ENCODE measurements at regions not wholly inside any gene's neighbourhood (a gene's known extent, or its start where the extent isn't known, plus 50 kb on each side); places are given as distances from the start of the nearest gene placed in this dataset.

DNA sequence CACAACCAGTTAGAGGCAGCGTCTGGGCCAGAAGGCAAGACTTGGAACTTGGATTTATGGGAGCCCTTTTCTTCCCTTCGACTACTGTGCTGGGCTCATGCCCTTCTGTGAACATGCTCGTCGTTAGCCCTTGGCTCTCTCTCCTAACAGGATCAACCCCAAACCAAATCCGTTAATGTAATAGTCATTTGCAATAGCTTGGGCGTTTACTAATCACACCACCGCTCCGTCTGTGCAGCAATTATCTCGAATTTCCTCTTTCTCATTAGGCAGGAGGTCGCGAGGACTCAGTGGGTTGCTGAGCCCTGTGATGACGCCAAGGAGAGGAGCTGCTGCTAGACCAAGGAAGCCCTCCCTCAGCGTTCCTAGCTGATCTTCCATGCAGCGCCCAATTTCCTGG lies 114.7 kb downstream of the ENGASE start:
- Histone ChIP-seq H3K4me3 (ENCODE audit: insufficient read depth, low read depth, low read length, poor library complexity, severe bottlenecking) (no peak overlapping the region), H3K4me1 (ENCODE audit: control insufficient read depth, insufficient read depth, low read length, poor library complexity, severe bottlenecking) (no peaks in the 10 kb centered on the region), H3K27ac (ENCODE audit: insufficient read depth, low read length, poor library complexity, severe bottlenecking) (no peak overlapping the region), H3K36me3 (ENCODE audit: control insufficient read depth, insufficient read depth, low read length) (no peaks in the 10 kb centered on the region), H3K9me3 (ENCODE audit: control insufficient read depth, low read length) (no peaks in the 10 kb centered on the region), H3K27me3 (replicated peaks; ENCODE audit: control insufficient read depth, insufficient read depth, low read length, poor library complexity, severe bottlenecking) (peaks cover 28% of the 10 kb centered on the region)
- no peak for DNase-seq

DNA sequence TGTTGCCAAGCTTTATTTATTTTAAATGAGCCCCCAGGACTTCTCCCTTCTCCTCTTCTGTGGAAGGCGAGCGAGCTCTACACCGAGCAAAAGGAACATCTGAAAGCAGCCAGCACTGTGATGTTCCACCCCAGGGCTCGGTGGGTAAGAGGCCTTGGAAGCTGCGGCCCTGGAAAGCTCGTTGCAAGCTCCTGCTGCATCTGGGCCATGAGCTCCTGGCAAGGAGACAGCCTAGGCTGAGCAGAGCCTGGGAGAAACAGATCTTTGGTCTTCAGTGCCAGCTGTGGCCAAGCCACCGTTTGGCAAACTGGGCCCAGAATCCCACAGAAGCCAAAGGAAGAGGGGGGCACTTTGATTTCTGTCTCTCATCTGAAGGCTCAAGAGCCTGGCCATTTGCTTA lies 114.1 kb downstream of the ENGASE start:
- Histone ChIP-seq H3K36me3 (ENCODE audit: control insufficient read depth, insufficient read depth, low read length) (no peaks in the 10 kb centered on the region), H3K9me3 (ENCODE audit: control insufficient read depth, low read length) (no peaks in the 10 kb centered on the region), H3K27ac (ENCODE audit: insufficient read depth, low read length, poor library complexity, severe bottlenecking) (no peak overlapping the region), H3K27me3 (replicated peaks; ENCODE audit: control insufficient read depth, insufficient read depth, low read length, poor library complexity, severe bottlenecking) (peaks cover 28% of the 10 kb centered on the region), H3K4me1 (ENCODE audit: control insufficient read depth, insufficient read depth, low read length, poor library complexity, severe bottlenecking) (no peaks in the 10 kb centered on the region), H3K4me3 (ENCODE audit: insufficient read depth, low read depth, low read length, poor library complexity, severe bottlenecking) (no peak overlapping the region)
- no peak for DNase-seq

DNA sequence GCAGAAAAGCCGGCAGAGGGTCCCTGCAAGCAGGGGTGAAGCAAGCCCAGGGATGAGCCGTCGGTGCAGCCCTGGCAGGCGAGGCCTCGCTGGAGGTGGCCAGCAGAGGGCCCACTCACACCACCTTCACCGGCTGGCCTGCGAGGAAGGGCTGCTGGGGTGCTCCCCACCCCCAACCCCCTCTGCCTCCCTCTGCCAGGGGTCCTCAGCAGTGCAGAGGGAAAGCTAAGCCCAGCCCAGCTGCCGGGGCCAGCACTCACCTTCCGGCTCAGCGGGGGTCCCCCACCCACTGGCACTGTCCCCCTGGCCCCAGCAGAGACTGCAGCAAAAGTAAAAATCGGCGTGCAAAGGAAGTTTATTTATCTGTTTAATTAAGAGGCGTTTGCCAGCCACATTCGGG lies 113.4 kb downstream of the ENGASE start:
- peaks cover 28% of the 10 kb centered on the region for H3K27me3 ChIP-seq (replicated peaks; ENCODE audit: control insufficient read depth, insufficient read depth, low read length, poor library complexity, severe bottlenecking)
- no peaks in the 10 kb centered on the region for H3K36me3 ChIP-seq (ENCODE audit: control insufficient read depth, insufficient read depth, low read length)
- peaks cover 3% of the 10 kb centered on the region for H3K4me1 ChIP-seq (ENCODE audit: control insufficient read depth, insufficient read depth, low read length, poor library complexity, severe bottlenecking)
- no peak overlapping the region for H3K4me3 ChIP-seq (ENCODE audit: insufficient read depth, low read depth, low read length, poor library complexity, severe bottlenecking)
- no peaks in the 10 kb centered on the region for H3K9me3 ChIP-seq (ENCODE audit: control insufficient read depth, low read length)
- H3K27ac ChIP-seq (ENCODE audit: insufficient read depth, low read length, poor library complexity, severe bottlenecking): no peak overlapping the region
- no peak for DNase-seq

DNA sequence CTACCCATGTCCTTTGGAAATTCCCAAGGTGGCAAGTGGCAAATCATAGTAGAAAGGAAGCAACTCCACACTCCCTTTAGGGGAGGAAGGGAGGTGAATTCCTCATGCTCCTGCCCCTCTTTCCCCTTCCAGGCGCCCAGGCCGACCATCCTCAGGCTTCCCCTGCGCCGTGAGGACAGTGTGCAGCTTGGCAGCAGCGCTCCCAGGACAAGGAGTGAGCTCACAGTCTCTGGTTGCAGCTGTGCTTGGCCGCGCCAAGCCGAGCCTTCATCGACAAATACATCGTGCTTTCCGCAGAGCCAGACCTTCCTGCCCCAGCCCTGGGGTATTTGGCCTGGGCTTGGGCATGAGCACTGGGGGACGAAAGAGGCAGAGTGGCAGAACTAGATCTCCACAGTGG lies 112.6 kb downstream of the ENGASE start:
- no peaks in the 10 kb centered on the region for H3K9me3 ChIP-seq (ENCODE audit: control insufficient read depth, low read length)
- H3K27me3 ChIP-seq (replicated peaks; ENCODE audit: control insufficient read depth, insufficient read depth, low read length, poor library complexity, severe bottlenecking): peaks cover 28% of the 10 kb centered on the region
- no peak for DNase-seq
- no peaks in the 10 kb centered on the region for H3K36me3 ChIP-seq (ENCODE audit: control insufficient read depth, insufficient read depth, low read length)
- peaks cover 3% of the 10 kb centered on the region for H3K4me1 ChIP-seq (ENCODE audit: control insufficient read depth, insufficient read depth, low read length, poor library complexity, severe bottlenecking)
- no peak overlapping the region for H3K4me3 ChIP-seq (ENCODE audit: insufficient read depth, low read depth, low read length, poor library complexity, severe bottlenecking)
- no peak overlapping the region for H3K27ac ChIP-seq (ENCODE audit: insufficient read depth, low read length, poor library complexity, severe bottlenecking)

DNA sequence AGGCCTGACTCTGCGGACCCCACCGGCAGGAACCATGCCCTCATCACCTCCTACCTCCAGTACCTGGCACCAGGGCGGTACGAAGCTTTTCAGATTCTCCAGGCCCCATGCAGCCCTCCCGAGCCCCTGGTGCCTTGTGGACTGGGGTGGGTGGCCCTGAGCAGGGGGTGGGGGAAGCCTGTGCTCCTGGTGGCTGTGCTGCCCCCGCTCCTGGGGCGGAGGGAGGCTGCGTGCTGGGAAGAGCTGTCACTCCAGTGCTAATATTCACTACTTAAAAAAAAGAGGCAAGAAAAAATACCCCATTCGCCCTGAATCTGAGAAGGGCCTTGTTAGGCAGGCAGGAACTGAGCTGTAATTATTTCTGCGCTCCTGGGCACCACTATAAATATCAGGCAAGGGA lies 111.8 kb downstream of the ENGASE start:
- Histone ChIP-seq H3K4me3 (ENCODE audit: insufficient read depth, low read depth, low read length, poor library complexity, severe bottlenecking) (no peak overlapping the region), H3K27me3 (replicated peaks; ENCODE audit: control insufficient read depth, insufficient read depth, low read length, poor library complexity, severe bottlenecking) (peaks cover 28% of the 10 kb centered on the region), H3K27ac (ENCODE audit: insufficient read depth, low read length, poor library complexity, severe bottlenecking) (no peak overlapping the region), H3K9me3 (ENCODE audit: control insufficient read depth, low read length) (no peaks in the 10 kb centered on the region), H3K36me3 (ENCODE audit: control insufficient read depth, insufficient read depth, low read length) (no peaks in the 10 kb centered on the region), H3K4me1 (ENCODE audit: control insufficient read depth, insufficient read depth, low read length, poor library complexity, severe bottlenecking) (peaks cover 3% of the 10 kb centered on the region)
- DNase-seq: no peak

DNA sequence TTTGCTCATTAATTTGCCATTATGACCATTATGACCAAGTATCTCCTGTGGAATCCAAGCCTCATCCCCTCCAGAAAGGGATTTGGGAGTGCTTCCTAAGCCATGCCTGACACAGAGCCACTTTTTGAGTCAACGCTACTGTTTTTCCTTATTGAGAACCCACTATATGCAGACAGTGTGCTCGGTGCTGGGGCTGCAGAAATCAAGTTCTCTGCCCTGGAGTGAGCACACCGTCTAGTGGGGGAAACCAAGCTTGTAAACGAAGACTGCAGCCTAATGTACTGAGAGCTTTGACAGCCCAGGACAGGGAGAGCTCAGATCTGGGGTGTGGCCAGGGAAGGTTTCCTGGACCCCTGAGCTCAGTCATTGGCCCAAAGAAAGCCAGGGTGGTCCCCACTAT lies 111.0 kb downstream of the ENGASE start:
- peaks cover 21% of the 10 kb centered on the region for H3K27me3 ChIP-seq (replicated peaks; ENCODE audit: control insufficient read depth, insufficient read depth, low read length, poor library complexity, severe bottlenecking)

DNA sequence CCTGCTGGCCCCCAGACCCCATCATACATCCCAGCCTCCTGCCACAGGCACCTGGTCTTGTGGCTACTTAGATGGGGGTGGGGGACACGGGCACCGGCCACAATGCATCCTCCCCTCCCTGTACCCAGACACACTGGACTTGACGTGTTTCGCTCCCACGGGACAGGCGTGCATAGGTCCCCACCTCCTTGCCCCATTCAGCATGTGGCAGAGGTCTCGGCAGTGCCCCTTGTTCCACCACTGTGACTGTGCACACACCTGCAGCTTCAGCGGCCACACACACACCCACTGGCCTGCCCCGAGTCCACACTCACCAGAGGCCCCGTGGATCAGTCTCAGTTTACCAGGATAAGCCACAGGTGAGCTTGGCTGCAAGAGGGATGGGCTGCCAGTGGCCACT lies 109.6 kb downstream of the ENGASE start:
- H3K27me3 ChIP-seq (replicated peaks; ENCODE audit: control insufficient read depth, insufficient read depth, low read length, poor library complexity, severe bottlenecking): peaks cover 19% of the 10 kb centered on the region

More for the DNA sequence above, 111.0 kb downstream of the ENGASE start:
- H3K4me1 ChIP-seq (ENCODE audit: control insufficient read depth, insufficient read depth, low read length, poor library complexity, severe bottlenecking): peaks cover 3% of the 10 kb centered on the region
- no peak overlapping the region for H3K27ac ChIP-seq (ENCODE audit: insufficient read depth, low read length, poor library complexity, severe bottlenecking)
- H3K36me3 ChIP-seq (ENCODE audit: control insufficient read depth, insufficient read depth, low read length): no peaks in the 10 kb centered on the region
- H3K9me3 ChIP-seq (ENCODE audit: control insufficient read depth, low read length): no peaks in the 10 kb centered on the region
- H3K4me3 ChIP-seq (ENCODE audit: insufficient read depth, low read depth, low read length, poor library complexity, severe bottlenecking): no peak overlapping the region
- DNase-seq: no peak

DNA sequence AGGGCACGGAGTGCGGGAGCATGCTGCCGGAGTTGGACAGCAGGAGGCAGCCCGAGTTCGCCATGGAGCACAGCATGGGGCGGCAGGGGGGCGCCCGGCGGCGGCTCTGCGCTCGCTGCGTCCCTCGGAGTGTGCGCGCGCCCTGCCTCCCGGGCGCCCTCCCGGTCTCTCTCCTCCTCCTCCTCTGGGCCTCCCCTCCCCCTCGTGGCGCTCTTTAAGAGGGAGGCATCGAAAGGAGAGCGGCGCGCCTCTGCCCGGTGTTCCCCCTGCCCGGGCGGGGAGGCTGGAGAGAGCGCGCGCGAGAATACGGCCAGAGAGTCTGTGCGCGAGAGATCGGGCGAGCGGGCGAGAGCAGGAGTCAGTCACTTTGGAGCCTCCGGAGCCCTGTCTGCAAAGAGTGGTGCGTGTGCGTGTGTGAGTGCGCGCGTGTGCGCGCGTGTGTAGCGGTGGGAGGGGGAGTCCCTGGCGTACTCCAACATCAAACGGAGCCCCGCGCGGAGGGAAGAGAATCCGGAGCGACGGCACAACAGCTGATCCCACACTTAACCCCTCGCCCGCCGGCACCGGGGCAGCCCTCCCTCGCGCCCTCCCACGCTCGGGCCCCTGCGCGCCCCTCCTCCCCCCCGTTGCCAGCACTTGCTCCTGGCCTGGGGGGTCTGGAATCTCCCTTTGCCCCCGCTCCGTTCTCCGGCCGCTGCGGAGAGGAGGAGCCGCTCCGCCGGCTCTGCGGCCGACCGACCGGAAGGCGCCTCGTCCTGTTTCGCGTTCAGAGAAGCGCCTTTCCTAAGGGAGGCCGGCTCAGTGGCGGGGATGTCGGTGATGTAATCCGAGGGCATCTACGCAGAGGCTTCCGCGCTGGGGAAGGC lies 108.9 kb downstream of the ENGASE start:
- H3K27me3 ChIP-seq (replicated peaks; ENCODE audit: control insufficient read depth, insufficient read depth, low read length, poor library complexity, severe bottlenecking): peaks cover 19% of the 10 kb centered on the region
- H3K4me1 ChIP-seq (ENCODE audit: control insufficient read depth, insufficient read depth, low read length, poor library complexity, severe bottlenecking): peaks cover 3% of the 10 kb centered on the region
- DNase-seq: no peak
- no peak overlapping the region for H3K27ac ChIP-seq (ENCODE audit: insufficient read depth, low read length, poor library complexity, severe bottlenecking)
- no peaks in the 10 kb centered on the region for H3K9me3 ChIP-seq (ENCODE audit: control insufficient read depth, low read length)
- no peaks in the 10 kb centered on the region for H3K36me3 ChIP-seq (ENCODE audit: control insufficient read depth, insufficient read depth, low read length)
- no peak overlapping the region for H3K4me3 ChIP-seq (ENCODE audit: insufficient read depth, low read depth, low read length, poor library complexity, severe bottlenecking)

More for the DNA sequence above, 109.6 kb downstream of the ENGASE start:
- no peak overlapping the region for H3K4me3 ChIP-seq (ENCODE audit: insufficient read depth, low read depth, low read length, poor library complexity, severe bottlenecking)
- no peak for DNase-seq
- no peaks in the 10 kb centered on the region for H3K36me3 ChIP-seq (ENCODE audit: control insufficient read depth, insufficient read depth, low read length)
- H3K4me1 ChIP-seq (ENCODE audit: control insufficient read depth, insufficient read depth, low read length, poor library complexity, severe bottlenecking): peaks cover 3% of the 10 kb centered on the region
- H3K9me3 ChIP-seq (ENCODE audit: control insufficient read depth, low read length): no peaks in the 10 kb centered on the region
- no peak overlapping the region for H3K27ac ChIP-seq (ENCODE audit: insufficient read depth, low read length, poor library complexity, severe bottlenecking)

DNA sequence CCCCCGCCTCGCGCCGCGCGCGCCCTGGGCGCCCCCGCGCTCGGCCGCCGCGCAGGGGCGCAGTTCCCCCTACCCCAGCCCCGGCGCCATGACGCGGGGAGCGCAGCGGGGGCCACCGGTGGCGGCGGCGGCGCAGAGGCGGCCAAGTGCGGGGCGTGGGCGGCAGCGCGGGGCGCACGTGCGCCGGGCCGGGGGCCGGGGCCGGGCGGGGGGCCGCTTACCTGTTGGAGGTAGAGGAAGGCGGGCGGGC lies 108.3 kb downstream of the ENGASE start:
- no peak for DNase-seq
- Histone ChIP-seq H3K27me3 (replicated peaks; ENCODE audit: control insufficient read depth, insufficient read depth, low read length, poor library complexity, severe bottlenecking) (peaks cover 16% of the 10 kb centered on the region), H3K9me3 (ENCODE audit: control insufficient read depth, low read length) (no peaks in the 10 kb centered on the region), H3K4me1 (ENCODE audit: control insufficient read depth, insufficient read depth, low read length, poor library complexity, severe bottlenecking) (peaks cover 3% of the 10 kb centered on the region), H3K36me3 (ENCODE audit: control insufficient read depth, insufficient read depth, low read length) (no peaks in the 10 kb centered on the region), H3K27ac (ENCODE audit: insufficient read depth, low read length, poor library complexity, severe bottlenecking) (no peak overlapping the region), H3K4me3 (ENCODE audit: insufficient read depth, low read depth, low read length, poor library complexity, severe bottlenecking) (no peak overlapping the region)

DNA sequence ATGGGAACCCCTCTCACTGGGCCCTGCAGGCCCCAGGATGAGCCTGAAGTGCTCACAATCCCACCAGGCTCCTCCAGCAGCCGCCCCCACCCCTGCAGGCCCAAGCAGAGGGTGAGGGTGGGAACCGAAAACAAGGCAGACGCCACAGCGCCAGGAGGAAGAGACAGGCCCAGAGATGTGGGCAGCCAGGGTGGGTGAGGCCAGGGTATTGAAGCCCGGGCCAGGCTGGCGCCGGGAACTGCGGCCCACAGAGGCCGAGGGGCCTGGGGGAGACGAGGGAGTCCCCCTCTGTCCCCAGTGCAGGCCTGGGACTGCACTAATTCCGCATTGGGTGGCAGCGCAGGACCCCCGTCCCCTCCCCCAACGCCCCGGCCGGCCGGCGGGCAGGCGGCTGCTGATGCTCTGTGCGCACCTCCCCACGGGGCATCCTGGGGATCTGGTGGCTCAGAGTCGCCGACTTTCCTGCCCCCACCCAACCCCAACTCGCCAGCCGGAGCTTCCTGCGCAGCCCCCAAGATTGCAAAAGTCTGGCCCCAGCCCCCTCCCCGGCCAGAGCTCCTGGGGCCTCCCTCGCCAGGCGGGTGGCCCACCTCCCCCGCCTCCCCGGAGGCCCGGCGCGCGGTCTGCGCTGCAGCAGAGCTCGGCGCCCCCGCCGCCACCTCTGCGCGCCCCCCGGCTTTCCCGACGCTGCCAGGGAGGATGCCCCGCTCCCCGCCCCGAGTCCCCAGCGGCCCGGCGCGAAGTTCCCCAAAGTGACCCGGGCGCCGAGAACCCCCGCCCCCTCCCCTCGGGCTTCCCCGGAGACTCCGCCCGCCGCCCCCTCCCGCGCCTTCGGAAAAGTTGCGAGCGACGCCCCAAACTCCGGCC lies 107.8 kb downstream of the ENGASE start:
- Histone ChIP-seq H3K4me3 (ENCODE audit: insufficient read depth, low read depth, low read length, poor library complexity, severe bottlenecking) (no peak overlapping the region), H3K36me3 (ENCODE audit: control insufficient read depth, insufficient read depth, low read length) (no peaks in the 10 kb centered on the region), H3K27me3 (replicated peaks; ENCODE audit: control insufficient read depth, insufficient read depth, low read length, poor library complexity, severe bottlenecking) (peaks cover 14% of the 10 kb centered on the region), H3K9me3 (ENCODE audit: control insufficient read depth, low read length) (no peaks in the 10 kb centered on the region), H3K4me1 (ENCODE audit: control insufficient read depth, insufficient read depth, low read length, poor library complexity, severe bottlenecking) (peaks cover 3% of the 10 kb centered on the region), H3K27ac (ENCODE audit: insufficient read depth, low read length, poor library complexity, severe bottlenecking) (no peak overlapping the region)
- no peak for DNase-seq
